H9 (cell line): ENCODE measurements at regions not wholly inside any gene's neighbourhood (a gene's known extent, or its start where the extent isn't known, plus 50 kb on each side); places are given as distances from the start of the nearest gene placed in this dataset.

Experiments used
- DNase-seq: peaks from one replicate; pipeline ENCODE4 v3.0.0-alpha.2; 2017
- H2AFZ ChIP-seq: one replicate; pipeline ENCODE4 v1.6.1; 2013; ENCODE audit warnings: mild to moderate bottlenecking, low read length, control low read depth, moderate library complexity
- H2AK5ac ChIP-seq: 2 replicates; pipeline ENCODE4 v1.6.1; 2013; ENCODE audit warnings: low read length, control low read depth, mixed read lengths; ENCODE audit not compliant: insufficient read length
- H2BK120ac ChIP-seq: one replicate; pipeline ENCODE4 v1.6.1; 2013; ENCODE audit warnings: low read depth, mild to moderate bottlenecking, low read length, control low read depth, inconsistent platforms; ENCODE audit not compliant: poor library complexity, severe bottlenecking
- H2BK12ac ChIP-seq: 2 replicates; pipeline ENCODE4 v1.6.1; 2013; ENCODE audit warnings: low read length, control low read depth, mixed read lengths, low read depth; ENCODE audit not compliant: insufficient read length
- H2BK15ac ChIP-seq: 2 replicates; pipeline ENCODE4 v1.6.1; 2013; ENCODE audit warnings: low read depth, low read length, control low read depth
- H2BK20ac ChIP-seq: one replicate; pipeline ENCODE4 v1.6.1; 2013; ENCODE audit warnings: low read depth, mild to moderate bottlenecking, low read length, control low read depth, inconsistent platforms; ENCODE audit not compliant: poor library complexity, severe bottlenecking
- H2BK5ac ChIP-seq: 2 replicates; pipeline ENCODE4 v1.6.1; 2013; ENCODE audit warnings: low read length, control low read depth, mixed read lengths; ENCODE audit not compliant: insufficient read length
- H3K14ac ChIP-seq: 2 replicates; pipeline ENCODE4 v1.6.1; 2013; ENCODE audit warnings: low read length, control low read depth; ENCODE audit not compliant: insufficient read depth
- H3K18ac ChIP-seq: 2 replicates; pipeline ENCODE4 v1.6.1; 2013; ENCODE audit warnings: low read depth, mild to moderate bottlenecking, mixed read lengths, low read length, control low read depth; ENCODE audit not compliant: insufficient read length
- H3K23ac ChIP-seq: 2 replicates; pipeline ENCODE4 v1.6.1; 2013; ENCODE audit warnings: low read length, control low read depth, mixed read lengths, low read depth; ENCODE audit not compliant: insufficient read length
- H3K23me2 ChIP-seq: 2 replicates; pipeline ENCODE4 v1.6.1; 2013; ENCODE audit warnings: low read depth, mild to moderate bottlenecking, mixed read lengths, low read length, control low read depth; ENCODE audit not compliant: insufficient read length, poor library complexity, severe bottlenecking
- H3K27ac ChIP-seq: 2 replicates; pipeline ENCODE4 v1.5.1; 2013; ENCODE audit warnings: low read length, control low read depth, mixed read lengths, low read depth; ENCODE audit not compliant: insufficient read length
- H3K27me3 ChIP-seq: 2 replicates; pipeline ENCODE4 v1.6.1; 2013; ENCODE audit warnings: low read length, control low read depth, inconsistent platforms; ENCODE audit not compliant: insufficient read depth
- H3K4ac ChIP-seq: 2 replicates; pipeline ENCODE4 v1.6.1; 2013; ENCODE audit warnings: low read depth, mild to moderate bottlenecking, control low read depth, inconsistent platforms, low read length, moderate library complexity
- H3K4me1 ChIP-seq: 2 replicates; pipeline ENCODE4 v1.6.1; 2013; ENCODE audit warnings: low read length, control low read depth, inconsistent platforms; ENCODE audit not compliant: insufficient read depth
- H3K4me2 ChIP-seq: 2 replicates; pipeline ENCODE4 v1.6.1; 2013; ENCODE audit warnings: low read length, control low read depth, mixed read lengths; ENCODE audit not compliant: insufficient read length, insufficient read depth
- H3K56ac ChIP-seq: 2 replicates; pipeline ENCODE4 v1.6.1; 2013; ENCODE audit warnings: low read depth, mild to moderate bottlenecking, mixed read lengths, low read length, control low read depth; ENCODE audit not compliant: insufficient read length
- H3K79me1 ChIP-seq: 2 replicates; pipeline ENCODE4 v1.6.1; 2013; ENCODE audit warnings: low read depth, mild to moderate bottlenecking, moderate library complexity, low read length, control low read depth, inconsistent platforms; ENCODE audit not compliant: insufficient read depth, poor library complexity, severe bottlenecking
- H3K79me2 ChIP-seq: 2 replicates; pipeline ENCODE4 v1.6.1; 2013; ENCODE audit warnings: low read length, control low read depth, inconsistent platforms; ENCODE audit not compliant: insufficient read depth
- H3K9ac ChIP-seq: 2 replicates; pipeline ENCODE4 v1.6.1; 2013; ENCODE audit warnings: low read length, control low read depth, mixed read lengths; ENCODE audit not compliant: insufficient read length; ENCODE audit errors: extremely low read depth
- H3K9me3 ChIP-seq: one replicate; pipeline ENCODE4 v1.6.1; 2013; ENCODE audit warnings: low read depth, low read length, inconsistent platforms; ENCODE audit not compliant: control insufficient read depth
- H3T11ph ChIP-seq: one replicate; pipeline ENCODE4 v1.6.1; 2013; ENCODE audit warnings: mild to moderate bottlenecking, low read length, control low read depth, inconsistent platforms
- H4K20me1 ChIP-seq: one replicate; pipeline ENCODE4 v1.6.1; 2013; ENCODE audit not compliant: control insufficient read depth, insufficient read length, insufficient read depth
- H4K5ac ChIP-seq: 2 replicates; pipeline ENCODE4 v1.6.1; 2013; ENCODE audit warnings: low read depth, mild to moderate bottlenecking, mixed read lengths, low read length, control low read depth; ENCODE audit not compliant: insufficient read length
- H4K8ac ChIP-seq: replicated peaks from 2 replicates; pipeline ENCODE4 v1.6.1; 2013; ENCODE audit warnings: low read length, control low read depth, mixed read lengths, low read depth; ENCODE audit not compliant: insufficient read length
- H4K91ac ChIP-seq: 2 replicates; pipeline ENCODE4 v1.6.1; 2013; ENCODE audit warnings: low read depth, mild to moderate bottlenecking, moderate library complexity, mixed read lengths, low read length, control low read depth; ENCODE audit not compliant: insufficient read length
- H3K27ac Mint-ChIP-seq, 3 experiments: 2 replicates in 2 of 3; 3 replicates in 1 of 3; pipeline ENCODE4 v1.8.0; 2020 to 2021; ENCODE audit warnings: mixed read lengths in 3 of 3, mild to moderate bottlenecking in 1 of 3, moderate library complexity in 1 of 3
- H3K27me3 Mint-ChIP-seq: 2 replicates; pipeline ENCODE4 v1.8.0; 2021; ENCODE audit warnings: low read depth, mild to moderate bottlenecking, moderate library complexity, mixed read lengths
- H3K36me3 Mint-ChIP-seq, 3 experiments: 2 replicates in 2 of 3; 3 replicates in 1 of 3; pipeline ENCODE4 v1.8.0; 2020 to 2021; ENCODE audit warnings: low read depth in 3 of 3, mixed read lengths in 3 of 3; ENCODE audit not compliant: insufficient read depth in 1 of 3
- H3K4me1 Mint-ChIP-seq, 2 experiments: 2 replicates each; pipeline ENCODE4 v1.8.0; 2020; ENCODE audit warnings: mixed read lengths in 2 of 2
- H3K4me3 Mint-ChIP-seq, 2 experiments: 2 replicates in 1 of 2; 3 replicates in 1 of 2; pipeline ENCODE4 v1.8.0; 2020 to 2021; ENCODE audit warnings: mild to moderate bottlenecking in 2 of 2, mixed read lengths in 2 of 2, moderate library complexity in 1 of 2
- H3K9me3 Mint-ChIP-seq, 2 experiments: 2 replicates in 1 of 2; 3 replicates in 1 of 2; pipeline ENCODE4 v1.8.0; 2020; ENCODE audit warnings: mild to moderate bottlenecking in 2 of 2, mixed read lengths in 2 of 2, moderate library complexity in 1 of 2
- CTCF ChIP-seq: fragments of 200-600 bp; sonication (generic); conservative IDR thresholded peaks from 3 replicates; pipeline ENCODE4 v1.8.0; 2021; ENCODE audit warnings: antibody characterized with exemption, mild to moderate bottlenecking
- WGBS: extraction: QIAGEN DNeasy Blood & Tissue Kit; methylation state at CpG from one replicate; pipeline ENCODE4 v1.1.7; 2013; ENCODE audit warnings: missing lambda C conversion rate, low lambda C conversion rate, mixed read lengths; ENCODE audit not compliant: insufficient read length; ENCODE audit errors: extremely low coverage; 5-methylcytosine and 5-hydroxymethylcytosine counted together

DNA sequence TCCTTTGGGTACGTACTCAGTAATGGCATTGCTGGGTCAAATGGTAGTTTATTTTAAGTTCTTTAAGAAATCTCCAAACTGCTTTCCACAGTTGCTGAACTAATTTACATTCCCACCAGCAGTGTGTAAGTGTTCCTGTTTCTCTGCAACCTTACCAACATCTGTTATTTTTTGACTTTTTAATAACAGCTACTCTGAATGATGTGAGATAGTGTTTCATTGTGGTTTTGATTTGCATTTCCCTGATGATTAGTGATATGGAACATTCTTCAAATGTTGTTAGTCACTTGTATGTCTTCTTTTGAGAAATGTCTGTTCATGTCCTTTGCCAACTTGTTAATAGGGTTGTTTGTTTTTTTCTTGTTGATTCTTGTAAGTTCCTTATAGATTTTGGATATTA lies 558.9 kb downstream of the SH2D4B start:
- Histone ChIP-seq H4K91ac (no peak overlapping the region), H3T11ph (no peak overlapping the region), H4K8ac (no peak overlapping the region), H3K23me2 (no peaks in the 10 kb centered on the region), H3K79me2 (no peaks in the 10 kb centered on the region), H3K27ac (no peak overlapping the region), H3K4me1 (no peaks in the 10 kb centered on the region), H3K9me3 (no peaks in the 10 kb centered on the region), H3K4me2 (no peak overlapping the region), H2BK12ac (no peak overlapping the region), H3K9ac (no peak overlapping the region), H3K27me3 (no peaks in the 10 kb centered on the region), H4K5ac (no peak overlapping the region), H3K79me1 (no peaks in the 10 kb centered on the region), H2BK20ac (no peak overlapping the region), H2BK120ac (no peak overlapping the region), H2AK5ac (no peak overlapping the region), H4K20me1 (no peaks in the 10 kb centered on the region), H3K23ac (no peak overlapping the region), H3K4ac (no peak overlapping the region), H3K18ac (no peak overlapping the region), H3K56ac (no peak overlapping the region), H2BK15ac (no peak overlapping the region), H3K14ac (no peak overlapping the region), H2AFZ (no peak overlapping the region), H2BK5ac (no peak overlapping the region)
- Mint-ChIP-seq H3K4me3 (no peak overlapping the region), H3K9me3 (no peaks in the 10 kb centered on the region), H3K36me3 (no peaks in the 10 kb centered on the region), H3K27me3 (no peaks in the 10 kb centered on the region), H3K4me1 (peaks cover 0 to 4% of the 10 kb centered on the region in 2 experiments; a peak in 2 of 4 replicates), H3K27ac (no peak overlapping the region)
- DNase-seq: no peak
- TF ChIP-seq CTCF: no peak
- WGBS: no CpG with 5 or more reads among the region's 1 CpG
